ENCODE measurements at regions not wholly inside any gene's neighbourhood (a gene's known extent, or its start where the extent isn't known, plus 50 kb on each side); places are given as distances from the start of the nearest gene placed in this dataset.

DNA sequence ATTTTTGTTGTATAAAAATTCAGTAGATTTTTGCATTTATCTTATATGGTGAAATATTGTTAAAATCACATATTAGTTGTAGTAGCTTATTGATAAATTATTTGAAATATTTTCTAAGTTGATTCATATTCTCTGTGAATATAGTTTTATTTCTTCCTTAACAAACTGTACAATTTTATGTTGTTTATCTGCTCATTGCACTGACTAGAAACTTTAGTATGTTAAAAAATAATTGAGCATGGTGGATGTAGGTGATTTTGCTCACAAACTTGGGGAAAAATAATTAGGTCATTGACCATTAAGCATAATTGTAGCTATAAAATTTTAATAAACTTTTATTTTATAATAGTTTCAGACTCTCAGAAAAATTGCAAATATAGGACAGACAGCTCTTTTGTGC is 1445.3 kb upstream of the MIR17HG start:
- intact Hi-C loops (cut with DNase I) = no loop called here
- DNase-seq (ENCODE audit: low spot score) = no peak

DNA sequence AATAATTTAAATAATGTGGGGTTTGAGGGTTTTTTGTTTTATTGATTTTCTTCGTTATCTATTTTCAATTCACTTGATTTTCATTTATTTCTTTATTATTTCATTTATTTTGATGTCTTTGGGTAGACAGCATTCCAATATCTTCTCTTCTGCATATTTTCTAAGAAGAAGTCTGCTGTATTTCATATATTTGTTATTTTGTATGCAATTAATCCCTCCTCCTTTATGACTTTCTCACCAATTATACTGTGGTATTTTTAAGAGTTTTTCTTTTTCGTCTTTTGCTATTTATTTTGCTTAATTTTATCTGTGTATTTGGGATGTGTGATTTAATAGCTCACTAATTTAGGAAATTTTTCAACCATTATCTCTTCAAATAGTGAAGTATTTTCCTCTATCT is 1444.4 kb upstream of the MIR17HG start:
- no peak for DNase-seq (ENCODE audit: low spot score)
- intact Hi-C loops (cut with DNase I) = no loop called here

DNA sequence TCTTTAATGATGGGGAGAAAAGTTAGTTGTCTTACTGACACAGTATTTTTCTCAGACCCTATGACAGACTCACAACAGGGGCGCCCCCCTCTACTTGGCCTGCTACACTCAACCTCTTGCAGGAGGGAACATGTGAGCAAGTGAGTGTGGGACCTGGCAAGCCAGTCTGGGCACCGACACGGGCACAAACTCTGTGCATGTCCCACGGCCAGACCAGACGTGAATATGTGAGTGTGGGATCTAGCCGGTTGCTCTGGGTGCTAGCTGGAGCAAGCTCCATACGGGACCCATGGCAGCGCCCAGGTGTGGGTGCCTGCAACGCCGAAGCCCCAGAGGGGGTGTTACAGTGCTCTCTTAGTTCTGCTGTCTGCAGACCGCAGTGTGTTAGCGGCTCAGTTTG is 1437.3 kb upstream of the MIR17HG start:
- DNase-seq (ENCODE audit: low spot score) = no peak
- intact Hi-C loops (cut with DNase I) = no loop called here

DNA sequence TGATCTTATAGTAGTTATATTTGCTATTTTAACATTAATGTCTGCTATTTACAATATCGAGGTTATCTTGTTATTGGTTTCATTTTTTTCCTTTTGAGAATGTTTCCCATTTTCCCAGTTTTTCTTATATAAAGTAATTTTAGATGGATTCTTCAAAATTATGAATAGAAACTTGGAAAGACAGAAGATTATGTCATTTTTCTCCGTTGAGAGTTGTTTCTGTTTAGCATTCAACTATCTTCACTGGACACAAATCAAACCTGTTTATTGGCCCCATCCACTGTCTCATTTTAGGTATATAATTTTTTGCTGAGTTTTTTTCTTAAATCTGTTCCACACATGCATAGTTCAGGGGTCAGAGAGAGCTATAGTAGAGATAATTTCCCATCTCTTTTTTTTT is 1430.9 kb upstream of the MIR17HG start:
- intact Hi-C loops (cut with DNase I) = no loop called here
- no peak for DNase-seq (ENCODE audit: low spot score)

DNA sequence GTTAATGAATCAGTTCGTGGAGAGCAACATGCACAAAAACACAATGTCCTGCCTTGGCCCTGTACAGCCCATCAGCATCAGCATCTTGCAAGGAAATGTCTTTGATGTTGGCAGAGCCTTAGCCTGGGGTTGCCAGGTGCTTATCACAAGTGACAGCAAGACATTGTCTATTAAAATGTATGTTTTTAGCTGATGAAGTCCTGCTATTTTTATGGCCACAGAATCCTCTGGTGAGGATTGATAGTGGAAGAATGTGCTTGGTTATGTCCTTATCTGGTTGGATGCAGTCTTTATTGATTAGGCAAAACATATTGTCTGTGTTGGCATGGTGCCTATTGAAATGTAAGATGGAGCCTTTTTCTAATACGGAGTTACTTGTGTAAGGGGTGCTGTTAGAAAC is 1427.0 kb upstream of the MIR17HG start:
- intact Hi-C loops (cut with DNase I) = no loop called here
- no peak for DNase-seq (ENCODE audit: low spot score)

DNA sequence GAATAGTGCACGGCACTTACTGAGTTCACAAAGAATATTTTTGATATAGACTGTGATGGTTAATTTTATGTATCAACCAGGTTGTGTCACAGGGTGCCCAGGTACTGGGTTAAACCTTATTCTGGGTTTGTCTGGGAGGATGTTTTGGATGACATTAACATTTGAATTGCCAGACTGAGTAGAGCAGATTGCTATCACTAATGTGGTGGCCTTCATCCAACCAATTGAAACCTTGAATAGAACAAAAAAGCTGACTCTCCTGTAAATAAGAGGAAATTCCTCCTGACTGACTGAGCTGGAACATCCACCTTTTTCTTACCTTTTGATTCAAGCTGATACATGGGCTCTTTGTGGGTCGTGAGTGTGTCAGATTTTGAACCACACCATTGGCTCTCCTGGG is 1424.4 kb upstream of the MIR17HG start:
- intact Hi-C loops (cut with DNase I) = no loop called here
- no peak for DNase-seq (ENCODE audit: low spot score)

DNA sequence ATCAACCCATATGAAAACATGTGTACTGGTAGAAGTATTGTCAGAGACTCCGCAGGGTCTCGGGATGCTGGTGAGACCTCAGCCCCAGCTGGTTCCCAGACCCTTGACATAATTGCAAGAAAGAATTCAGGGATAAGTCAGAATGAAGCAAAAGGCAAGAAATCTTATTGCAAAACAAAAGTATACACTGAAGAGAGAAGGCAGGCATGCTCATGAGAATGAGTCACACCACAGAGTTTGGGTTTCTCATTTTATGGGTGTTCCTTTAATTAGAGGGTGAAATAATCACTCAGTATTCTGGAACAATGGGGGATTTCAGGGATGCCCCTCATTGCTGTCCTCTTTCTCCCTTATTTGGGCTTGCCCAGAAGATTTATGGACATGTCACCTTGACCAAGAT is 1423.8 kb upstream of the MIR17HG start:
- DNase-seq (ENCODE audit: low spot score) = no peak
- intact Hi-C loops (cut with DNase I) = no loop called here

DNA sequence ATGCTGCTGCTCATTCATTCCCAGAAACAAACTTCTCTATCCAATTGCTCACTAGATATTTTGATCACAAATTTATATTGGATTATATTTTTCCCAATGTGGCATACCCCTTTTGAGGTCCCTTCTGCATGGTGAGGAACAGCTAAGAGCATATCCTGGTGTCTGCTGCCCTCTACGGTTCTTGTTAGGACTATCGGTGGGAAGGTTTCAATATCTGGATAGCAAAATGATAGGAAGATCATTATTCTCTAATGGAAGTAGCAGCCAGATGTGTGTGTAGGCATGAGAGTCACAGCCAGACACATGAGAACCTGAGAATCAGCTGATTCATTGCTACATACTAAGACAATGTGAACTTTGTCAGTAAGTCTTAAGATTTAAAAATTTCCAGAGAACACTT is 1422.4 kb upstream of the MIR17HG start:
- intact Hi-C loops (cut with DNase I) = no loop called here

DNA sequence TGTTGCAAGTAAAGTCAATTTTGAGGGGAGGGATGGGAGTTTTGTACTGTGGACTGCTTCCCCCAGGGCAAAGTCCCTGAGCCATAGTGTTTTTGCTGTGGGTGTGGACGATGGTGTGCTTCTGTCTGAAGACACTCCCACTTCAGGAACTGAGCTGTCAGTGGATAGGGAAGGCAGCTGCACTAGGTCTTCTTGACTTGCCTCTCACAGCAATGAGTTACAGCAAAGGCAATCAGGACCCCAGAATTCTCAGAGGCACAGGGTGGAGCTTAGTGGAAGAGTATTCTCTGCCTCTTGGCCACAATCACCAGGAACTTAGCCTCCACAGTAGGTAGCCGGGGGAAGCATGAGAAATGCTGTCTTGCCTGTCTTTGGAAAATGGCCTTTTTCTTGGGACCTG is 1416.6 kb upstream of the MIR17HG start:
- intact Hi-C loops (cut with DNase I) = loop anchor here in 1 of 2 donors (10.0 kb wide), 1 partner anchor 944 kb away; no protein-coding TSS in a partner anchor
- DNase-seq (ENCODE audit: low spot score) = no peak

More for the DNA sequence above, 1422.4 kb upstream of the MIR17HG start:
- no peak for DNase-seq (ENCODE audit: low spot score)

DNA sequence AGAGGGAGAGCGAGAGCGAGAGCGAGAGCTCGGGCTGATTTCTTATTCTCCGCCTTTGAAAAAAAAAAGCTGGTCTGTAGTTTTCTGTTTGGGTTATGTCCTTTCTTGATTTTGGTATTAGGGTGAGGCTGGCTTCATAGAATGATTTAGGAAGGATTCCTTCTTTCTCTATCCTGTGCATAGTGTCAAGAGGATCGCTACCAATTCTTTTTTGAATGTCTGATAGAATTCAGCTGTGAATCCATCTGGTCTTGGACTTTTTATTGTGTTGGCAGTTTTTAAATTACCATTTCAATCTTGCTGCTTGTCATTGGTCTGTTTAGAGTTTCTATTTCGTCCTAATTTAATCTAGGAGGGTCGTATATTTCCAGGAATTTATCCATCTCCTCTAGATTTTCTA is 1414.6 kb upstream of the MIR17HG start:
- no peak for DNase-seq (ENCODE audit: low spot score)
- intact Hi-C loops (cut with DNase I) = loop anchor here in 1 of 2 donors (10.0 kb wide), 1 partner anchor 942 kb away; no protein-coding TSS in a partner anchor

DNA sequence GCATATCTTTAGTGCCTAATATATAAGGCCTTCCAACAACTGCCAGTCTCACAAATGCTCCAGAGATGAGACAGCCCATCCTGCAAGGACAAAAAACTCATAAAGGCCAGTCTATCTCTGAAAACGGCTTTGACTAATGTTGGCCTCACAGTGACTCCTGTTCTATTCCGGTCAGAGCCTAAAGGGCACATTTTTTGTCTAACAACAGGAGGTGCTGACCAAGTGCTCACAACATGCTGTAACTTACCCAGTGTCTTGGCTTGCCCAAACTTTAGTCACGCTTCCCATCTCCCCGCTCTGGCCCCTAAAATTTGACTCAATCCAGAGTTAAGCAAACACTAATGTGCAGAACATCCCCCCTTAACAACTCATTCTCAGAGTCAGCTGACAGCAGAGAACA is 1411.2 kb upstream of the MIR17HG start:
- no peak for DNase-seq (ENCODE audit: low spot score)
- intact Hi-C loops (cut with DNase I) = loop anchor here in 1 of 2 donors (10.0 kb wide), 1 partner anchor 939 kb away; no protein-coding TSS in a partner anchor

DNA sequence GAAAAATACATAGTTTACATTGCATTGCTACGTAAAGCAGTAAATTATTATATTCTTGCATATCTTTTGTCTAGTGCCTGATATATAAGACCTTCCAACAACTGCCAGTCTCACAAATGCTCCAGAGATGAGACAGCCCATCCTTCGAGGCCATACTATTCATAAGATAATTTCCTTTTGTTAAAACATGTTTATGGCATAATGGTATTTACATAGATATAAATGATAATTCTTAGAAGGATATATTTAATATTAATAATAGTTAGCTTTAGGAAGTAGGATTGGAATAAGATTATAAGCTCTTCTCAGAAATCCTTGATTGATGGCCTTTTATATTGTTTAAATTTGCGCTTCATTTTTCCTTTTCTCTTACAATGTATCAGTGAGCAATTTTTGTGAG is 1410.1 kb upstream of the MIR17HG start:
- intact Hi-C loops (cut with DNase I) = loop anchor here in 1 of 2 donors (10.0 kb wide), 1 partner anchor 937 kb away; no protein-coding TSS in a partner anchor
- no peak for DNase-seq (ENCODE audit: low spot score)

DNA sequence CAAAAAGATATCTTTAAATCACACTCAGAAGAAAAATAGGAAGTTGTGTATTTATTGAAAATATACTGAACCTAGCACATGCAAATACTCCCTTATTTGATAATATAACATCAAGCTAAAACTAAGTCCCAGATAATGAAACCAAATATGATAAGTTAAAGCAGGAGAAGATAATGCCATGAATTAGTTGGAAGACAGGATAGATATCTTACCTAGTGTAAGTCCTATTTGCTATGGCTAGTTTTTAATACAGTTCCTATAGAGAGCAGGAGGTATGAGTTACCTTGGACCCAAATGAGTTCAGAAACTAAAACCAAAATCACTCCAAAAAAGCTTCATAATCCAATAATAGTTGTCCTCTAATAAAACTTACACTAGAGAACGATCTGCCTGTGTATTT is 1407.1 kb upstream of the MIR17HG start:
- no peak for DNase-seq (ENCODE audit: low spot score)
- intact Hi-C loops (cut with DNase I) = no loop called here

DNA sequence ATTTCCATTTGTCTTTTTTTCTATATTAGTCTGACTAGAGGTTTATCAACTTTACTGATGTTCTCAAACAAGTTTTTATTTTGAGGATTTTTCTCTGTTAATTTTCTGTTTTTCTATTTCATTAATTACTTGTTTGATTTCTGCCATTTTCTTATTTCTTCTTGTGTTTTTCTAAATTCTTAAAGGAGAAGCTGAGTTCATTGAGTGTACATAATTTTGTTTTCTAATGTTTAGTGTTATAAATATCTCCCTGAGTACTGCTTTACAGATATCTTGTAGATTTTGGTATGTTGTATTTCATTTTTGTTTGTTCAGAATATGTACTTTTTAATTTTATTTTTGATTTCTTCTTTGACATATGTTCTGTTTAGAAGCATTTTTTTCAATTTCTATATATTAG is 1404.3 kb upstream of the MIR17HG start:
- intact Hi-C loops (cut with DNase I) = no loop called here
- DNase-seq (ENCODE audit: low spot score) = no peak

DNA sequence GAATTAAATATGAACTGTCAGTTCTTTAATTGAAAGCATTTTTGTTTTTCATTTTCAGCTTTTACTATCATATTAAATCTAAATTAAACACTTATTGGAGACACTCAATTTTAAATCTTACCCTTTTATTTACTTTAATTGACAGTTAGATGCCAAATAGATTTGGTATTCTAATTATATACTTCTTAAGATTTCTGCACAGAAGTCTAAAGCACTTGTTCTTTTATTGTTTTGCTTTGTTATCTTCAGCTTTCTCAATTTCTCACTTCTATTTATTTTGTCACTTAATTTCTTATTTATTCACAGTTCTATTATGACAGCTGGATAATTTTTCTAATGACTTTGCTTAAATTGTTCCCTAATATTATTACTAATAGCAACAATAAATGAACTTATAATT is 1397.3 kb upstream of the MIR17HG start:
- no peak for DNase-seq (ENCODE audit: low spot score)
- intact Hi-C loops (cut with DNase I) = no loop called here

DNA sequence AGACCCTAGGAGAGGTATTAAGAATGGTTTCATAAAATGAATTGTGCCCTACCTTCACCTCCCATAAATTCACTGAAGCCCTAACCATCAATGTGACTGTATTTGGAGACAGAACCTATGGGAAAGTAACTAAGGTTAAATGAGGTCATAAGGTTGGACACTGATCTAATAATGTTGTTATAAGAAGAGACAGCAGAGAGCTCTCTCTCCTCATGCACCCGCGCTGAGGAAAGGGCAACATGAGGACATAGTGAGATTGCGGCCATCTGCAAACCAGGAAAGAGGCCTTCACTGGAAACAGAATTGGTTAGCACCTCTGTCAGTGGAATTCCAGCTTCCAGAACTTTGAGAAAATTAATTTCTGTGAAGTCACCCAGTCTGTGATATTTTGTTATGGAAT is 1396.1 kb upstream of the MIR17HG start:
- no peak for DNase-seq (ENCODE audit: low spot score)
- intact Hi-C loops (cut with DNase I) = no loop called here

DNA sequence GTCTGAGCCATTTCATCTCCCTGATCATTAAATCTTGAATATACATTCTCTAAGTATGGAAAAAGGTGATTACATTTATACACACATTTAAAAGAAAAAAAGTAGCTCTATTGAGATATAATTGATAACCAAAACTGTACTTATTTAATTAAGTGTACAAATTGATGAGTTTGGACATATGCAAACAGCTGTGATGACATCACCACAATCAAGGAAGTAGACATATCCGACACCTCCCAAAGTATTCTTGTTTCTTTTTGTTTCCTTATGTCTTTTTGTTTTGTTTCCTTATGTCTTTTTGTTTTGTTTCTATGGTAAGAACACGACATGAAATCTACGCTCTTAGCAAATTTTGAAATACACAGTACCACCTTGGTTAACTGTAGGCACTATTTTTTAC is 1393.9 kb upstream of the MIR17HG start:
- DNase-seq (ENCODE audit: low spot score) = no peak
- intact Hi-C loops (cut with DNase I) = no loop called here

DNA sequence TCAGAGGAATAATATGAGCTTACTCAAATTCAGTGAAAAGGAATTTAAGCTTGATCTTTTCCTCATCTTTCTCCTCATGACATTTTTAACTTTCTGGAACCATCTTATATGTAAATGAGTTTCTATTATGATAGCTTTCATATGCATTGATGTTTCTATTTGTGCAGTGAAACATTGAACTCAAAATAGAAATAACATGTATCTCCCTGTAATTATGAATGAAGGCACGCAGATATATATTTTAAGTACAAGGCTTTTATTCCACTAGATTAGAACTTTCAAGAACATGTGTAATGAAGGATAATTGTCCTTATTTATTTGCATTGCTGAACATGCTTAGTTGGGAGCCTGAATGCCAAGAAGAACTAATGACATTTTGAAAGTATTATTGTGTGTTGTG is 1391.7 kb upstream of the MIR17HG start:
- DNase-seq (ENCODE audit: low spot score) = no peak
- intact Hi-C loops (cut with DNase I) = no loop called here

DNA sequence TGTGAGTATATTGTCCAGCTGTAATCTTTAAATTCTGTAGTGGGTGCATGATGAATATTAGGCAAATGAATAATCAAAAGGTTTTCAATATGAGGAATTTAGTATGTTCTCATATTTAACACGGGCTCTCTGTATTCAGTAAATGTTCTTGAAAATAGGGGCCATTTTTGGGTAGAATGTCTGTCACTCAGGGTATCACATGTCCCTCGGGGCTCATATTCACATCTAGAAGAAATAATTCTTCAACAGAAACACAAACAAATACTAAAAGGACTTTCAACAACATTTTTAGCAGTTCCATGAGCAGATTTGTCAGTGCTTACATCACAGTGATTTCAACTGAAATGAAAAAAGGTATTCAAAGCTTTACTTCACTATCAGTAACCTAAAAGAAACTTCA is 1388.4 kb upstream of the MIR17HG start:
- intact Hi-C loops (cut with DNase I) = no loop called here
- DNase-seq (ENCODE audit: low spot score) = no peak

DNA sequence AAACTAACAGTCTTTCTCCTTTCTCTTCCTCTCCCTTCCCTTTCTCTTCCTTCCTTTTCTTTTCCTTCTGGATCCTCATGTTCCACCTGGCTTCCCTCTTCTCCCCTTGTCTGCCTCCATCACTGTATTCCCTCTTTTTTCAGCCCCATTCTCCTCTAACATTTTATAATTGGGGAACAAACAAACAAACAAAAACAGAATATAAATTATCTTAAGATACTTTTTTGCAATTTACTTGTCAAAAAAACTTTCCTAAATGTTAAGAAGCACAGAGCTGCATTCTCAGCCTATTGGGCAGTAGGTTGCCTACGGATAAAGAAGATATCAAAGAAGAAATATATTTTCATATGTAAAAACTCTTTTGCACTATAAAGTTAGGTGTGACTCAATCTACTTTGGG is 1382.2 kb upstream of the MIR17HG start:
- DNase-seq (ENCODE audit: low spot score) = no peak
- intact Hi-C loops (cut with DNase I) = loop anchor here in 1 of 2 donors (1.0 kb wide), 1 partner anchor 17 kb away; no protein-coding TSS in a partner anchor

DNA sequence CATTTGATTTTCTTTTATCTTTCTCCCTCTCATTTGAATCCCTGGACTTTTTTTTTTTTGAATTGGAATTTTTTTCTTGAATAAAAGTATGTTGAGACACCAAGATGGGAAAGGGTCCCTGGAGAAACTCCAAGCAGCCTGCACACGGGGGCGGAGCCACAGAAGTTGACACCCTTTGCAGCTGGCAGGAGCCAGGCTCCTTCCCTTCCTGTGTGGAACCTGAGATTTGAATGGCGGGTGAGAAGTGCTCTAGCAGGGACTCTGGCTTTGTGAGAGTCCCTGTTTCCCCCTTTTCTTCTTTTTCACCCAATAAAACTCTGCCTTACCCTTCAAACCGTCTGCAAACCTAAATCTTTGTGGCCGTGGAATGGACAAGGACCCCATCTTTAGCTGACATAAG is 1381.0 kb upstream of the MIR17HG start:
- no peak for DNase-seq (ENCODE audit: low spot score)
- intact Hi-C loops (cut with DNase I) = no loop called here

DNA sequence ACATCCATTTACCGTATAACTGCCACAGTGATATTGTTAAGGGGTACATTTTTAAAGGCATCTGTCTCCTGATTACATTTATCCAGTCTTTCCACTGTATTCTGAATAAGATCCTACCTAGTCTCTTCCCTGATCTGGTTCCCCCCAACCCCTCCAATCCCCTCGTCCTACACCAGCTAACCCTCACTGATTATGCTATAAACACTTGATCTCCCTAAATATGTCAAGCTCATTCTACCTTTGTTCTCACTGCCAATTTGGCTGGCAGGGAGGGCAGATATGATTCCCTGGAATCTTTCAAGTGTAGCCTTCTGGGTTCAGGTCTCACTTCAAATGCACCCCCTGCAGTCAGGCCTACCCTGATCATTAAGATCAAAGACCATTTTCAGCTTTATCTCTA is 1379.8 kb upstream of the MIR17HG start:
- no peak for DNase-seq (ENCODE audit: low spot score)
- intact Hi-C loops (cut with DNase I) = no loop called here

Data from posterior vena cava (tissue), 2 donors.